ENCODE measurements at regions not wholly inside any gene's neighbourhood (a gene's known extent, or its start where the extent isn't known, plus 50 kb on each side); places are given as distances from the start of the nearest gene placed in this dataset.

- no peak for FAIRE-seq
These were observed 230.6 kb downstream of the FNDC1 start for GRCh38 chr6:159399751-159400221.

GRCh38 chr6:159398633-159399032, 229.4 kb downstream of the FNDC1 start:
- FAIRE-seq (no peak), DNase-seq (ENCODE audit: low read depth, low spot score) (no peak)
- H3K4me2 ChIP-seq (ENCODE audit: control insufficient read depth, extremely low read depth, insufficient read depth, low read depth, low read length): no peak overlapping the region
- TF ChIP-seq EZH2 (IDR thresholded peaks at IDR 0.05; ENCODE audit: low read length) (no peak), CTCF (optimal IDR thresholded peaks at IDR 0.05 in 1 of 3, IDR thresholded peaks at IDR 0.05 in 1 of 3, conservative IDR thresholded peaks at IDR 0.05 in 1 of 3; ENCODE audit: extremely low read depth in 1 of 3, insufficient read depth in 2 of 3, low read length in 3 of 3) (no peak)
- H3K36me3 ChIP-seq (ENCODE audit: control insufficient read depth in 2 of 2, extremely low read depth in 1 of 2, insufficient read depth in 2 of 2, low read length in 2 of 2): no peaks in the 10 kb centered on the region
- H3K4me1 ChIP-seq (ENCODE audit: control insufficient read depth, extremely low read depth, insufficient read depth, low read length): no peaks in the 10 kb centered on the region
- no peaks in the 10 kb centered on the region for H3K9me3 ChIP-seq (ENCODE audit: control insufficient read depth, low read depth, low read length)
- no peak overlapping the region for H3K4me3 ChIP-seq (ENCODE audit: control insufficient read depth in 2 of 3, extremely low read depth in 1 of 3, insufficient read depth in 2 of 3, low read depth in 1 of 3, low read length in 3 of 3)
- H4K20me1 ChIP-seq (ENCODE audit: control insufficient read depth, extremely low read depth, insufficient read depth, low read length): no peaks in the 10 kb centered on the region
- H3K9ac ChIP-seq (ENCODE audit: control insufficient read depth, extremely low read depth, insufficient read depth, low read length): no peak overlapping the region
- no peak overlapping the region for H3K27ac ChIP-seq (ENCODE audit: control insufficient read depth, insufficient read depth, low read length)
- dilution Hi-C loops (cut with MboI; ENCODE audit: extremely low pct_ligation_motif_present, low sequenced_read_pairs): no loop called here
- no peaks in the 10 kb centered on the region for H3K79me2 ChIP-seq (ENCODE audit: control insufficient read depth, insufficient read depth, low read length)
- no peak overlapping the region for H2AFZ ChIP-seq (ENCODE audit: control insufficient read depth, low read length)
- H3K27me3 ChIP-seq (ENCODE audit: control insufficient read depth, extremely low read depth, insufficient read depth, low read length): no peaks in the 10 kb centered on the region
- H3K9me1 ChIP-seq (ENCODE audit: control insufficient read depth, extremely low read depth, insufficient read depth, low read length): no peaks in the 10 kb centered on the region

More at GRCh38 chr6:159399751-159400221, 230.6 kb downstream of the FNDC1 start:
- H3K9ac ChIP-seq (ENCODE audit: control insufficient read depth, extremely low read depth, insufficient read depth, low read length): no peak overlapping the region
- H3K36me3 ChIP-seq (ENCODE audit: control insufficient read depth in 2 of 2, extremely low read depth in 1 of 2, insufficient read depth in 2 of 2, low read length in 2 of 2): no peaks in the 10 kb centered on the region
- H3K4me1 ChIP-seq (ENCODE audit: control insufficient read depth, extremely low read depth, insufficient read depth, low read length): no peaks in the 10 kb centered on the region
- no peaks in the 10 kb centered on the region for H3K9me1 ChIP-seq (ENCODE audit: control insufficient read depth, extremely low read depth, insufficient read depth, low read length)
- DNase-seq (ENCODE audit: low read depth, low spot score): no peak
- no peak overlapping the region for H3K4me2 ChIP-seq (ENCODE audit: control insufficient read depth, extremely low read depth, insufficient read depth, low read depth, low read length)
- no peaks in the 10 kb centered on the region for H3K79me2 ChIP-seq (ENCODE audit: control insufficient read depth, insufficient read depth, low read length)
- H2AFZ ChIP-seq (ENCODE audit: control insufficient read depth, low read length): no peak overlapping the region
- no peaks in the 10 kb centered on the region for H3K27me3 ChIP-seq (ENCODE audit: control insufficient read depth, extremely low read depth, insufficient read depth, low read length)
- TF ChIP-seq EZH2 (IDR thresholded peaks at IDR 0.05; ENCODE audit: low read length) (no peak), CTCF (optimal IDR thresholded peaks at IDR 0.05 in 1 of 3, IDR thresholded peaks at IDR 0.05 in 1 of 3, conservative IDR thresholded peaks at IDR 0.05 in 1 of 3; ENCODE audit: extremely low read depth in 1 of 3, insufficient read depth in 2 of 3, low read length in 3 of 3) (no peak)
- dilution Hi-C loops (cut with MboI; ENCODE audit: extremely low pct_ligation_motif_present, low sequenced_read_pairs): no loop called here
- no peaks in the 10 kb centered on the region for H3K9me3 ChIP-seq (ENCODE audit: control insufficient read depth, low read depth, low read length)
- no peaks in the 10 kb centered on the region for H4K20me1 ChIP-seq (ENCODE audit: control insufficient read depth, extremely low read depth, insufficient read depth, low read length)
- no peak overlapping the region for H3K27ac ChIP-seq (ENCODE audit: control insufficient read depth, insufficient read depth, low read length)
- H3K4me3 ChIP-seq (ENCODE audit: control insufficient read depth in 2 of 3, extremely low read depth in 1 of 3, insufficient read depth in 2 of 3, low read depth in 1 of 3, low read length in 3 of 3): no peak overlapping the region

Measured in keratinocyte (primary cell).